ENCODE measurements at regions not wholly inside any gene's neighbourhood (a gene's known extent, or its start where the extent isn't known, plus 50 kb on each side); places are given as distances from the start of the nearest gene placed in this dataset.

- Histone ChIP-seq H3K4ac (ENCODE audit: low read depth, low read length) (no peak overlapping the region), H3K27me3 (ENCODE audit: insufficient read depth, low read length) (no peaks in the 10 kb centered on the region), H3K18ac (ENCODE audit: insufficient read length, low read depth, low read length) (no peak overlapping the region), H2AFZ (ENCODE audit: low read length) (no peak overlapping the region), H3K79me2 (ENCODE audit: insufficient read depth, low read length) (no peaks in the 10 kb centered on the region), H3K4me1 (ENCODE audit: insufficient read depth, low read length) (no peaks in the 10 kb centered on the region), H2BK120ac (ENCODE audit: low read depth, low read length, poor library complexity, severe bottlenecking) (no peak overlapping the region), H3K56ac (ENCODE audit: insufficient read length, low read depth, low read length) (no peak overlapping the region), H2BK12ac (ENCODE audit: insufficient read length, low read depth, low read length) (no peak overlapping the region), H4K8ac (replicated peaks; ENCODE audit: insufficient read length, low read depth, low read length) (no peak overlapping the region), H2BK5ac (ENCODE audit: insufficient read length, low read length) (no peak overlapping the region), H3K23me2 (ENCODE audit: insufficient read length, low read depth, low read length, poor library complexity, severe bottlenecking) (no peaks in the 10 kb centered on the region), H3K23ac (ENCODE audit: insufficient read length, low read depth, low read length) (no peak overlapping the region), H4K20me1 (ENCODE audit: control insufficient read depth, insufficient read depth, insufficient read length) (no peaks in the 10 kb centered on the region), H3K27ac (ENCODE audit: insufficient read length, low read depth, low read length) (no peak overlapping the region), H3K9me3 (ENCODE audit: control insufficient read depth, low read depth, low read length) (no peaks in the 10 kb centered on the region), H3K4me2 (ENCODE audit: insufficient read depth, insufficient read length, low read length) (no peak overlapping the region), H2BK15ac (ENCODE audit: low read depth, low read length) (no peak overlapping the region), H4K91ac (ENCODE audit: insufficient read length, low read depth, low read length) (no peak overlapping the region), H2BK20ac (ENCODE audit: low read depth, low read length, poor library complexity, severe bottlenecking) (no peak overlapping the region), H2AK5ac (ENCODE audit: insufficient read length, low read length) (no peak overlapping the region), H4K5ac (ENCODE audit: insufficient read length, low read depth, low read length) (no peak overlapping the region), H3K14ac (ENCODE audit: insufficient read depth, low read length) (no peak overlapping the region), H3K79me1 (ENCODE audit: insufficient read depth, low read depth, low read length, poor library complexity, severe bottlenecking) (no peaks in the 10 kb centered on the region), H3T11ph (ENCODE audit: low read length) (no peak overlapping the region), H3K9ac (ENCODE audit: extremely low read depth, insufficient read length, low read length) (no peak overlapping the region)
- no peak for DNase-seq
- Mint-ChIP-seq H3K27ac (no peak overlapping the region), H3K36me3 (ENCODE audit: insufficient read depth in 1 of 3, low read depth in 3 of 3) (no peaks in the 10 kb centered on the region), H3K4me3 (no peak overlapping the region), H3K9me3 (no peaks in the 10 kb centered on the region), H3K4me1 (no peaks in the 10 kb centered on the region), H3K27me3 (ENCODE audit: low read depth) (no peaks in the 10 kb centered on the region)
- TF ChIP-seq CTCF (conservative IDR thresholded peaks at IDR 0.05) = no peak
- WGBS (ENCODE audit: extremely low coverage, insufficient read length, low lambda C conversion rate) = no CpG with 5 or more reads among the region's 2 CpGs
Measured at GRCh38 chr2:186919296-186919695, 70.3 kb upstream of the ZSWIM2 start.
